Heart left ventricle (tissue), 16 donors: ENCODE measurements at regions not wholly inside any gene's neighbourhood (a gene's known extent, or its start where the extent isn't known, plus 50 kb on each side); places are given as distances from the start of the nearest gene placed in this dataset.
"Not testable (repeated sequence)": the region's sequence is repeated elsewhere in the genome, so short reads cannot be mapped to it uniquely, and the experiment has no call there.

ENCODE experiments used
- ATAC-seq, 4 donors: fragments of 200-7000 bp; cut with Tn5 transposase; one replicate each; pipeline ENCODE4 v1.9.1; 2020 to 2022; ENCODE audit warnings: moderate library complexity in 4 of 4, mild to moderate bottlenecking in 3 of 4, moderate number of reproducible peaks in 1 of 4
- DNase-seq, 5 donors: peaks; one replicate each; pipeline ENCODE4 v3.0.0-alpha.2; 2020
- H3K27ac ChIP-seq, 12 donors: fragments of 200-600 bp; sonication (generic) in 4 of 12; one replicate each; pipeline versions ENCODE4 v1.5.0 to v1.8.0; 2016 to 2022; ENCODE audit warnings: mild to moderate bottlenecking in 2 of 12
- H3K27me3 ChIP-seq, 9 donors: fragments of 200-600 bp; sonication (generic) in 2 of 9; one replicate each; pipeline versions ENCODE4 v1.5.1 to v1.8.0; 2016 to 2022; ENCODE audit warnings: mild to moderate bottlenecking in 3 of 9
- H3K36me3 ChIP-seq, 9 donors: fragments of 200-600 bp; sonication (generic) in 2 of 9; one replicate each; pipeline versions ENCODE4 v1.5.0 to v1.8.0; 2018 to 2022; ENCODE audit warnings: mild to moderate bottlenecking in 2 of 9
- H3K4me1 ChIP-seq, 12 donors: fragments of 200-600 bp; sonication (generic) in 4 of 12; one replicate each; pipeline versions ENCODE4 v1.5.0 to v1.8.0; 2016 to 2022; ENCODE audit warnings: mild to moderate bottlenecking in 3 of 12
- H3K4me3 ChIP-seq, 12 donors: fragments of 200-600 bp; sonication (generic) in 4 of 12; one replicate each; pipeline versions ENCODE4 v1.5.0 to v1.8.0; 2017 to 2022; ENCODE audit warnings: mild to moderate bottlenecking in 9 of 12, moderate library complexity in 4 of 12
- H3K9me3 ChIP-seq, 12 donors: fragments of 200-600 bp; sonication (generic) in 4 of 12; one replicate each; pipeline versions ENCODE4 v1.5.0 to v1.8.0; 2016 to 2022; ENCODE audit warnings: mild to moderate bottlenecking in 1 of 12
- POLR2A ChIP-seq, 2 donors: fragments of 450-650 bp; IDR thresholded peaks; one replicate each; pipeline ENCODE4 v1.6.1; 2017; ENCODE audit warnings: antibody characterized with exemption in 2 of 2, mild to moderate bottlenecking in 2 of 2, moderate library complexity in 2 of 2
- WGBS, 4 donors: extraction: QIAGEN DNeasy Blood & Tissue Kit in 2 of 4; methylation state at CpG; one replicate each; pipeline versions ENCODE4 v1.1.5 to v1.1.7; 2013 to 2018; 5-methylcytosine and 5-hydroxymethylcytosine counted together
- intact Hi-C, 10 donors: fragments of 100-400 bp; cut with DNase I; formaldehyde crosslinking; loops; one replicate each; pipeline versions ENCODE4 v1.11.1 to v1.14.2; 2022
- TF ChIP-seq, protein P1 (sequence below), 12 donors: fragments of 200-600 bp; sonication (generic) in 4 of 12; IDR thresholded peaks; one replicate each; pipeline versions ENCODE4 v1.5.0 to v1.8.0; 2018 to 2022; ENCODE audit warnings: antibody characterized with exemption in 12 of 12, mild to moderate bottlenecking in 5 of 12
- donor health status: ischemic (EF 13 %, LVEDD 7.1; RV severe dilation, severe dysfunction).
- donor health status: healthy with polysubstance abuse.
- donor health status: DM: no; HTN: yes; CAD: no.
- donor health status: DM: no; HTN: no; CAD: no.
- donor health status: ischemic (EF 25% LVEDD 6.9; RV normal size, moderate dysfunction).
- donor health status: ischemic (EF 25% LVEDD 5.7; RV mildly dilated, moderate dysfunction).
- donor health status: healthy.
- donor health status: DM: yes; HTN: yes; CAD: no.
- donor health status: ischemic (EF 35%, LVEDD 5.7; RV mildly dilated, moderate dysfunction).
- donor health status: nonischemic (EF 11% LVEDD 7.7; RV severe dilation, severe dysfunction).
- donor health status: DM: yes; HTN: yes; CAD: no.
- donor health status: PGD.
- donor health status: ischemic (EF 29% LVEDD 5.4; RV normal size, mild dysfunction).
- donor health status: nonischemic (EF 23%, LVEDD 6.1; RV moderate dilation, normal function).

DNA sequence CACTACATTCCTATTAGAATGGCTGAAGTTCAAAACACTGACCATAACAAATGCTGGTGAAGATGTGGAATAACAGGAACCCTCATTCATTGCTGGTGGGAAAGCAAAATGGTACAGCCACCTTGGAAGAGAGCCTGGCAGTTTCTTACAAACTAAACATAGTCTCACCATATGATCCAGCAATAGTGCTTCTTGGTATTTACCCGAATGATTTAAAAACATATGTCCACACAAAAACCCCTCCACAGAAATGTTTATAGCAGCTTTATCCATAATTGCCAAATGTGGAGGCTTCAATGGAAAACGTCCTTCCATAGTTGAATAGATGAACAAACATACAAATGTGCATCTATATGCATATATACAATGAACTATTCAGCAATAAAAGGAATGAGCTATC is 330.8 kb downstream of the BTBD3 start:
- Histone ChIP-seq H3K9me3 (peaks cover 0 to 6% (median 0%) of the 10 kb centered on the region in 12 donors), H3K4me1 (no peaks in the 10 kb centered on the region), H3K27ac (no peak overlapping the region), H3K27me3 (no peaks in the 10 kb centered on the region), H3K4me3 (no peak overlapping the region), H3K36me3 (no peaks in the 10 kb centered on the region)
- ATAC-seq: no peak
- DNase-seq: no peak
- WGBS, 4 donors: 86 to 90% (median 89%) methylated on average over 2 of the region's 2 CpGs
- TF ChIP-seq, protein P1, sequence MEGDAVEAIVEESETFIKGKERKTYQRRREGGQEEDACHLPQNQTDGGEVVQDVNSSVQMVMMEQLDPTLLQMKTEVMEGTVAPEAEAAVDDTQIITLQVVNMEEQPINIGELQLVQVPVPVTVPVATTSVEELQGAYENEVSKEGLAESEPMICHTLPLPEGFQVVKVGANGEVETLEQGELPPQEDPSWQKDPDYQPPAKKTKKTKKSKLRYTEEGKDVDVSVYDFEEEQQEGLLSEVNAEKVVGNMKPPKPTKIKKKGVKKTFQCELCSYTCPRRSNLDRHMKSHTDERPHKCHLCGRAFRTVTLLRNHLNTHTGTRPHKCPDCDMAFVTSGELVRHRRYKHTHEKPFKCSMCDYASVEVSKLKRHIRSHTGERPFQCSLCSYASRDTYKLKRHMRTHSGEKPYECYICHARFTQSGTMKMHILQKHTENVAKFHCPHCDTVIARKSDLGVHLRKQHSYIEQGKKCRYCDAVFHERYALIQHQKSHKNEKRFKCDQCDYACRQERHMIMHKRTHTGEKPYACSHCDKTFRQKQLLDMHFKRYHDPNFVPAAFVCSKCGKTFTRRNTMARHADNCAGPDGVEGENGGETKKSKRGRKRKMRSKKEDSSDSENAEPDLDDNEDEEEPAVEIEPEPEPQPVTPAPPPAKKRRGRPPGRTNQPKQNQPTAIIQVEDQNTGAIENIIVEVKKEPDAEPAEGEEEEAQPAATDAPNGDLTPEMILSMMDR (IDR thresholded peaks at IDR 0.05): no peak
- TF ChIP-seq POLR2A (IDR thresholded peaks at IDR 0.05): no peak
- intact Hi-C loops: no loop called here

DNA sequence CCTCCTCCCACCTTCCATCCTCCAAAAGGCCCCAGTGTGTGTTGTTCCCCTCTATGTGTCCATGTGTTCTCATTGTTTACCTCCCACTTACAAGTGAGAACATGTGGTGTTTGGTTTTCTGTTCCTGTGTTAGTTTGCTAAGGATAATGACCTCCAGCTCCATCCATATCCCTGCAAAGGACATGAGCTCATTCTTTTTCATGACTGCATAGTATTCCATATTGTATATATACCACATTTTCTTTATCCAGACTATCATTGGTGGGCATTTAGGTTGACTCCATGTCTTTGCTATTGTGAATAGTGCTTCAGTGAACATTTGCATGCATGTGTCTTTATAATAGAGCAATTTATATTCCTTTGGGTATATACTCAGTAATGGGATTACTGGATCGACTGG is 333.0 kb downstream of the BTBD3 start:
- H3K27me3 ChIP-seq, intact Hi-C loops, DNase-seq, ATAC-seq, H3K4me3 ChIP-seq, H3K36me3 ChIP-seq, H3K27ac ChIP-seq, H3K9me3 ChIP-seq, H3K4me1 ChIP-seq: not testable (repeated sequence)
- 92 to 100% (median 94%) methylated on average over 1 of the region's 1 CpG for WGBS, 4 donors

GRCh38 chr20:12252793-12253192 is 335.1 kb downstream of the BTBD3 start:
- H3K9me3 ChIP-seq: peaks cover 0 to 6% (median 0%) of the 10 kb centered on the region in 12 donors
- no peak overlapping the region for H3K4me3 ChIP-seq
- no peaks in the 10 kb centered on the region for H3K27me3 ChIP-seq
- TF ChIP-seq, protein P1 (IDR thresholded peaks at IDR 0.05): no peak
- TF ChIP-seq POLR2A (IDR thresholded peaks at IDR 0.05): no peak
- intact Hi-C loops: no loop called here
- ATAC-seq (no peak), DNase-seq (no peak)
- no peaks in the 10 kb centered on the region for H3K36me3 ChIP-seq
- WGBS, 4 donors: 62 to 81% (median 73%) methylated on average over 7 of the region's 7 CpGs
- H3K4me1 ChIP-seq: no peaks in the 10 kb centered on the region
- H3K27ac ChIP-seq: no peak overlapping the region

- TF ChIP-seq POLR2A (IDR thresholded peaks at IDR 0.05): no peak
- TF ChIP-seq, protein P1 (IDR thresholded peaks at IDR 0.05): no peak
- Histone ChIP-seq H3K9me3 (peaks cover 0 to 5% (median 0%) of the 10 kb centered on the region in 12 donors), H3K4me1 (no peaks in the 10 kb centered on the region), H3K4me3 (no peak overlapping the region), H3K27ac (no peak overlapping the region), H3K36me3 (no peaks in the 10 kb centered on the region), H3K27me3 (no peaks in the 10 kb centered on the region)
- ATAC-seq (no peak), DNase-seq (no peak)
- intact Hi-C loops: no loop called here
- 79 to 86% (median 82%) methylated on average over 3 of the region's 3 CpGs for WGBS, 4 donors
These were observed 337.8 kb downstream of the BTBD3 start for GRCh38 chr20:12255461-12255970.

DNA sequence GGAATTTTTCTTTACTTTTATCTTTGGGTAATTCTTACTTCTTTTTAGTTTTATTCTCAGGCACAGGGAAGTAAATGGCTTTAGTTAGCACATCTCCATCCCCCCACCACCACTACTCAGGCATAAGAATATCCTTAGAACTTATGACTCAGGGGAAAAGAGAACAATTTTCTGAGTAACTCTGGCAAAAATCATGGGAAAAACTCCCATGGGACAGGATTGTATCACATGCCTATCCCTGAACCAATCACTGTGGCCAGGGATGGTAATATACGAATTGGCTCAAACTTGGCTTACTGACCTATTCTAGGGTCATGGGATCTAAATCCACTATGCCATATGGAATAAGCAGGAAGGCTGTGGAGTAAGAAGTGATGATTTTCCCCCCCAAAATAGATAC is 339.1 kb downstream of the BTBD3 start:
- WGBS, 4 donors: 20 to 83% (median 64%) methylated on average over 1 of the region's 1 CpG
- ATAC-seq: no peak
- Histone ChIP-seq H3K4me3 (no peak overlapping the region), H3K4me1 (no peaks in the 10 kb centered on the region), H3K36me3 (no peaks in the 10 kb centered on the region), H3K27ac (no peak overlapping the region), H3K27me3 (no peaks in the 10 kb centered on the region), H3K9me3 (no peaks in the 10 kb centered on the region)
- no peak for DNase-seq
- TF ChIP-seq, protein P1 (IDR thresholded peaks at IDR 0.05): no peak
- no peak for TF ChIP-seq POLR2A (IDR thresholded peaks at IDR 0.05)
- intact Hi-C loops: no loop called here
